ENCODE measurements at regions not wholly inside any gene's neighbourhood (a gene's known extent, or its start where the extent isn't known, plus 50 kb on each side); places are given as distances from the start of the nearest gene placed in this dataset.

- DNase-seq: no peak
Measured at GRCh38 chr7:55273186-55273980, 91.8 kb upstream of the LANCL2 start.

More at GRCh38 chr7:55273186-55273980, 91.8 kb upstream of the LANCL2 start:
- Histone ChIP-seq H3K27me3 (ENCODE audit: insufficient read depth, low read length) (no peaks in the 10 kb centered on the region), H3K18ac (ENCODE audit: insufficient read length, low read depth, low read length) (no peak overlapping the region), H3T11ph (ENCODE audit: low read length) (no peak overlapping the region), H2BK15ac (ENCODE audit: low read depth, low read length) (no peak overlapping the region), H3K4me2 (ENCODE audit: insufficient read depth, insufficient read length, low read length) (no peak overlapping the region), H3K23ac (ENCODE audit: insufficient read length, low read depth, low read length) (no peak overlapping the region), H3K23me2 (ENCODE audit: insufficient read length, low read depth, low read length, poor library complexity, severe bottlenecking) (no peaks in the 10 kb centered on the region), H4K20me1 (ENCODE audit: control insufficient read depth, insufficient read depth, insufficient read length) (no peaks in the 10 kb centered on the region), H2BK120ac (ENCODE audit: low read depth, low read length, poor library complexity, severe bottlenecking) (no peak overlapping the region), H2AFZ (ENCODE audit: low read length) (no peak overlapping the region), H3K4me1 (ENCODE audit: insufficient read depth, low read length) (no peaks in the 10 kb centered on the region), H3K79me1 (ENCODE audit: insufficient read depth, low read depth, low read length, poor library complexity, severe bottlenecking) (no peaks in the 10 kb centered on the region), H3K79me2 (ENCODE audit: insufficient read depth, low read length) (no peaks in the 10 kb centered on the region), H2BK12ac (ENCODE audit: insufficient read length, low read depth, low read length) (no peak overlapping the region), H4K5ac (ENCODE audit: insufficient read length, low read depth, low read length) (no peak overlapping the region), H3K4ac (ENCODE audit: low read depth, low read length) (no peak overlapping the region), H3K14ac (ENCODE audit: insufficient read depth, low read length) (no peak overlapping the region), H4K8ac (replicated peaks; ENCODE audit: insufficient read length, low read depth, low read length) (no peak overlapping the region), H3K27ac (ENCODE audit: insufficient read length, low read depth, low read length) (no peak overlapping the region), H3K9ac (ENCODE audit: extremely low read depth, insufficient read length, low read length) (no peak overlapping the region), H2AK5ac (ENCODE audit: insufficient read length, low read length) (no peak overlapping the region), H3K9me3 (ENCODE audit: control insufficient read depth, low read depth, low read length) (no peaks in the 10 kb centered on the region), H2BK5ac (ENCODE audit: insufficient read length, low read length) (no peak overlapping the region), H2BK20ac (ENCODE audit: low read depth, low read length, poor library complexity, severe bottlenecking) (no peak overlapping the region), H3K56ac (ENCODE audit: insufficient read length, low read depth, low read length) (no peak overlapping the region), H4K91ac (ENCODE audit: insufficient read length, low read depth, low read length) (no peak overlapping the region)
- no peak for TF ChIP-seq CTCF (conservative IDR thresholded peaks at IDR 0.05)
- Mint-ChIP-seq H3K9me3 (no peaks in the 10 kb centered on the region), H3K4me1 (no peaks in the 10 kb centered on the region), H3K4me3 (no peak overlapping the region), H3K27me3 (ENCODE audit: low read depth) (no peaks in the 10 kb centered on the region; the same call in none of the 2 replicates), H3K36me3 (ENCODE audit: insufficient read depth in 1 of 3, low read depth in 3 of 3) (no peaks in the 10 kb centered on the region), H3K27ac (no peak overlapping the region)
- no CpG with 5 or more reads among the region's 14 CpGs for WGBS (ENCODE audit: extremely low coverage, insufficient read length, low lambda C conversion rate)

Measured in H9 (cell line).